PC-3 (cell line): ENCODE measurements at regions not wholly inside any gene's neighbourhood (a gene's known extent, or its start where the extent isn't known, plus 50 kb on each side); places are given as distances from the start of the nearest gene placed in this dataset.

Experiments
- EZH2phosphoT487 ChIP-seq: fragments of 300-600 bp; sonication (generic); IDR thresholded peaks from 2 replicates; pipeline ENCODE4 v1.6.1; 2018; ENCODE audit warnings: mild to moderate bottlenecking, antibody characterized with exemption, low read length, borderline replicate concordance
- TF ChIP-seq, protein P1 (sequence below): fragments of 300-600 bp; sonication (generic); conservative IDR thresholded peaks from 2 replicates; pipeline ENCODE4 v1.5.1; 2017; ENCODE audit warnings: antibody characterized with exemption, low read depth, mild to moderate bottlenecking, low read length

DNA sequence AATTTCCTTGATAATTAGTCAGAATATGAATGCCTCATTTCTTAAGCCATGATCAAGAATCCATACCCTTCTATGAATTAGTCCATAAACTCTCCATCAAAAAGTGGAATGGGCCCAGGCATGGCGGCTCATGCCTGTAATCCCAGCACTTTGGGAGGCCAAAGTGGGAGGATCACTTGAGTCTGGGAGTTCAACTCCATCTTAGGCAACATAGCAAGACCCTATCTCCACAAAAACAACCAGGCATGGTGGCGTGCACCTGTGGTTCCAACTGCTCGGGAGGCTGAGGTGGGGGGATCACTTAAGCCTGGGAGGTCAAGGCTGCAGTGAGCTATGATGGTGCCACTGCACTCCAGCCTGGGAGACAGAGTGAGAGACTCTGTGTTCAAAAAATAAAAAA, 52.1 kb upstream of the SHANK2 start:
- TF ChIP-seq, protein P1, sequence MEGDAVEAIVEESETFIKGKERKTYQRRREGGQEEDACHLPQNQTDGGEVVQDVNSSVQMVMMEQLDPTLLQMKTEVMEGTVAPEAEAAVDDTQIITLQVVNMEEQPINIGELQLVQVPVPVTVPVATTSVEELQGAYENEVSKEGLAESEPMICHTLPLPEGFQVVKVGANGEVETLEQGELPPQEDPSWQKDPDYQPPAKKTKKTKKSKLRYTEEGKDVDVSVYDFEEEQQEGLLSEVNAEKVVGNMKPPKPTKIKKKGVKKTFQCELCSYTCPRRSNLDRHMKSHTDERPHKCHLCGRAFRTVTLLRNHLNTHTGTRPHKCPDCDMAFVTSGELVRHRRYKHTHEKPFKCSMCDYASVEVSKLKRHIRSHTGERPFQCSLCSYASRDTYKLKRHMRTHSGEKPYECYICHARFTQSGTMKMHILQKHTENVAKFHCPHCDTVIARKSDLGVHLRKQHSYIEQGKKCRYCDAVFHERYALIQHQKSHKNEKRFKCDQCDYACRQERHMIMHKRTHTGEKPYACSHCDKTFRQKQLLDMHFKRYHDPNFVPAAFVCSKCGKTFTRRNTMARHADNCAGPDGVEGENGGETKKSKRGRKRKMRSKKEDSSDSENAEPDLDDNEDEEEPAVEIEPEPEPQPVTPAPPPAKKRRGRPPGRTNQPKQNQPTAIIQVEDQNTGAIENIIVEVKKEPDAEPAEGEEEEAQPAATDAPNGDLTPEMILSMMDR: no peak
- no peak for TF ChIP-seq EZH2phosphoT487
